Smooth muscle cell (in vitro differentiated cells): ENCODE measurements at regions not wholly inside any gene's neighbourhood (a gene's known extent, or its start where the extent isn't known, plus 50 kb on each side); places are given as distances from the start of the nearest gene placed in this dataset.
A peak's percentile ranks its signal among the peaks of the same experiment; 100 is the strongest.

Experiments used
- DNase-seq: peaks from one replicate; lab custom pipeline; 2025; ENCODE audit not compliant: unreplicated experiment; lab: John Stamatoyannopoulos, UW
- H2AFZ ChIP-seq: fragments of 200-600 bp; sonication (generic); 2 replicates; pipeline ENCODE4 v1.6.0; 2016; ENCODE audit warnings: antibody characterized with exemption, low read depth, mild to moderate bottlenecking
- H3F3A ChIP-seq: fragments of 200-600 bp; sonication (generic); 2 replicates; pipeline ENCODE4 v1.6.0; 2017; ENCODE audit warnings: antibody characterized with exemption, low read depth
- H3K27ac ChIP-seq: fragments of 200-600 bp; sonication (generic); 2 replicates; pipeline ENCODE4 v1.5.1; 2016; ENCODE audit warnings: low read depth, mild to moderate bottlenecking
- H3K27me3 ChIP-seq: fragments of 200-600 bp; sonication (generic); 2 replicates; pipeline ENCODE4 v1.6.1; 2016; ENCODE audit warnings: low read depth, mild to moderate bottlenecking
- H3K36me3 ChIP-seq: fragments of 200-600 bp; sonication (generic); 2 replicates; pipeline ENCODE4 v1.5.1; 2016; ENCODE audit warnings: low read depth
- H3K4me1 ChIP-seq: fragments of 200-600 bp; sonication (generic); 2 replicates; pipeline ENCODE4 v1.5.1; 2016; ENCODE audit warnings: low read depth
- H3K4me2 ChIP-seq: fragments of 200-600 bp; sonication (generic); 2 replicates; pipeline ENCODE4 v1.6.0; 2016; ENCODE audit warnings: mild to moderate bottlenecking
- H3K4me3 ChIP-seq: fragments of 200-600 bp; sonication (generic); 2 replicates; pipeline ENCODE4 v1.5.1; 2016; ENCODE audit warnings: mild to moderate bottlenecking
- H3K79me2 ChIP-seq: fragments of 200-600 bp; sonication (generic); 2 replicates; pipeline ENCODE4 v1.6.0; 2016; ENCODE audit warnings: low read depth, mild to moderate bottlenecking
- H3K9ac ChIP-seq: fragments of 200-600 bp; sonication (generic); 2 replicates; pipeline ENCODE4 v1.6.0; 2016; ENCODE audit warnings: low read depth
- H3K9me3 ChIP-seq: fragments of 200-600 bp; sonication (generic); replicated peaks from 2 replicates; pipeline ENCODE4 v1.5.1; 2016; ENCODE audit warnings: low read depth
- H4K20me1 ChIP-seq: fragments of 200-600 bp; sonication (generic); 2 replicates; pipeline ENCODE4 v1.6.0; 2016; ENCODE audit warnings: low read depth
- CTCF ChIP-seq: fragments of 200-600 bp; sonication (generic); IDR thresholded peaks from 2 replicates; pipeline ENCODE4 v1.5.1; 2017; ENCODE audit warnings: borderline replicate concordance, mild to moderate bottlenecking, antibody characterized with exemption; ENCODE audit not compliant: insufficient read depth, poor library complexity, severe bottlenecking
- WGBS: methylation state at CpG from one replicate; pipeline ENCODE4 v1.1.7; 2016; ENCODE audit warnings: low lambda C conversion rate; 5-methylcytosine and 5-hydroxymethylcytosine counted together

- no peaks in the 10 kb centered on the region for H3K9me3 ChIP-seq
- no peaks in the 10 kb centered on the region for H3K27me3 ChIP-seq
- 85% methylated on average over 1 of the region's 1 CpG for WGBS
- no peaks in the 10 kb centered on the region for H4K20me1 ChIP-seq
- H3K27ac ChIP-seq, result no peak overlapping the region
- H3K9ac ChIP-seq, result no peak overlapping the region
- no peak overlapping the region for H3K4me2 ChIP-seq
- no peak overlapping the region for H2AFZ ChIP-seq
- no peak overlapping the region for H3K4me3 ChIP-seq
- TF ChIP-seq CTCF, result no peak
- DNase-seq, result no peak
- no peaks in the 10 kb centered on the region for H3F3A ChIP-seq
- no peaks in the 10 kb centered on the region for H3K79me2 ChIP-seq
- no peaks in the 10 kb centered on the region for H3K4me1 ChIP-seq
- no peaks in the 10 kb centered on the region for H3K36me3 ChIP-seq
Observed at GRCh38 chr10:75304313-75304712, 68.6 kb upstream of the COMTD1 start.

GRCh38 chr10:75303045-75303777, 67.5 kb upstream of the COMTD1 start:
- Histone ChIP-seq H3K27ac (no peak overlapping the region), H3K79me2 (no peaks in the 10 kb centered on the region), H3K4me2 (no peak overlapping the region), H3K9me3 (no peaks in the 10 kb centered on the region), H3K27me3 (no peaks in the 10 kb centered on the region), H3K36me3 (no peaks in the 10 kb centered on the region), H3K9ac (no peak overlapping the region), H2AFZ (no peak overlapping the region), H3K4me3 (no peak overlapping the region), H3F3A (no peaks in the 10 kb centered on the region), H3K4me1 (peaks cover under 1% of the 10 kb centered on the region), H4K20me1 (no peaks in the 10 kb centered on the region)
- no peak for TF ChIP-seq CTCF
- 84% methylated on average over 2 of the region's 2 CpGs for WGBS
- DNase-seq, result no peak

GRCh38 chr10:75302029-75302428, 66.3 kb upstream of the COMTD1 start:
- Histone ChIP-seq H3F3A (peaks cover 3% of the 10 kb centered on the region), H3K9ac (no peak overlapping the region), H3K4me1 (peaks cover 3% of the 10 kb centered on the region), H3K27me3 (no peaks in the 10 kb centered on the region), H3K9me3 (no peaks in the 10 kb centered on the region), H3K36me3 (no peaks in the 10 kb centered on the region), H2AFZ (no peak overlapping the region), H3K27ac (no peak overlapping the region), H3K4me2 (no peak overlapping the region), H4K20me1 (no peaks in the 10 kb centered on the region), H3K79me2 (no peaks in the 10 kb centered on the region), H3K4me3 (no peak overlapping the region)
- TF ChIP-seq CTCF, result no peak
- WGBS, result 89% methylated on average over 1 of the region's 1 CpG
- no peak for DNase-seq

- Histone ChIP-seq H3F3A (peaks cover 13% of the 10 kb centered on the region), H3K4me3 (no peak overlapping the region), H3K27me3 (no peaks in the 10 kb centered on the region), H3K79me2 (no peaks in the 10 kb centered on the region), H3K4me2 (peak overlapping the region; percentile 52), H4K20me1 (no peaks in the 10 kb centered on the region), H3K4me1 (peaks cover 13% of the 10 kb centered on the region), H3K27ac (no peak overlapping the region), H3K9ac (no peak overlapping the region), H3K9me3 (no peaks in the 10 kb centered on the region), H3K36me3 (no peaks in the 10 kb centered on the region), H2AFZ (peak overlapping the region; percentile 67)
- no peak for TF ChIP-seq CTCF
- no peak for DNase-seq
- WGBS, result 36% methylated on average over 2 of the region's 2 CpGs
Observed at GRCh38 chr10:75297021-75297599, 61.4 kb upstream of the COMTD1 start.
